ENCODE measurements at regions not wholly inside any gene's neighbourhood (a gene's known extent, or its start where the extent isn't known, plus 50 kb on each side); places are given as distances from the start of the nearest gene placed in this dataset.
"Not testable (repeated sequence)": the region's sequence is repeated elsewhere in the genome, so short reads cannot be mapped to it uniquely, and the experiment has no call there.

DNA sequence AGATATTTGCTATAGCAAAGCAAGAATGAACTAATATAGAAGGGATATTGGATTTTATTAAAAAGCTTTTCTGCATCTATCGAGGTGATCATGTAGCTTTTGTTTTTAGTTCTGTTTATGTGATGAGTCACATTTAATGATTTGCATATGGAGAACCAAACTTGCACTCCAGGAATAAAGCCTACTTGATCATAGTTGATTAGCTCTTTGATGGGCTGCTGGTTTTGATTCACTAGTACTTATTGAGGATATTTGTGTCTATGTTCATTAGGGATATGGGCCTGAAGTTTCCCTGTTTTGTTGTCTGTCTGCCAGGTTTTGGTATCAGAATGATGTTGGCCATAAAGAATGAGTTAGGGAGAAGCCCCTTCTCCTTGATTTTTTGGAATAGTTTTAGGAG lies 310.7 kb downstream of the ARPP21 start:
- DNase-seq, result no peak

DNA sequence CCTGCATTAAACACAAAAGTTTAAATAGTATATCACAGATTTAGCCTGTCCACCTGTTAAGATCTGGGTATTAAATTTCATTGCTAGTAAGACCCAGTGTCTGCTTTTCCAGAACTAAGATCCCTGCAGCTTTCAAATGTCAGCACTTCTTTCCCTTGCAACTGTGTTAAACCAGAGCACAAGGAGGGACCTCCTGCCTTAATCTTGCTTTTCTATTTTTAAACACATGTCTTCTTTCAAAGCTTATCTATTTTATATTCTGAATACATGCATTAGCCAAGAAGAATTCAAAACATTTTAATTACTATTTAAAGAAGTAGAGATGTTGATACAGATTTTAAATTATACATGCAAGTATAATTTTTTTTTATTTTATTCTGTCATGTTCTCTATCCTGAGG lies 315.1 kb downstream of the ARPP21 start:
- no peak for DNase-seq

DNA sequence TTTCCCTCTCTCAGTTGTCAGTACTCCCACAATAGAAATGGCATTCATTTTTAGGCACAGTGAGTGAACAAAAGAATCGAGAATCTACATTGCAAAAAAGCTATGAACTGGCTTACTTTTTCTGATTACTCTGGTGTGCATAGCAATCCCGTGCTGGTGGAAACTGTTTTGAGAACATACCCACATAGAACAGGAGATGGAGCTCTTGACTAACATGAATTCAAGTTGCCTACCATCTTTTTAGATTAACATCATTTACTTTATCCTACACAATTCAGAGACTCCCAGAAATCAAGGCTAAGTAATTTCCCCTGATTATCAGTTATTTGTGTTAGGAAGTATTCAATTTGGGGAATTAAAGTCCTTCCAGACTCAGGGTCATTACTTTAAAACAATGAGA lies 326.6 kb downstream of the ARPP21 start:
- DNase-seq, result no peak

DNA sequence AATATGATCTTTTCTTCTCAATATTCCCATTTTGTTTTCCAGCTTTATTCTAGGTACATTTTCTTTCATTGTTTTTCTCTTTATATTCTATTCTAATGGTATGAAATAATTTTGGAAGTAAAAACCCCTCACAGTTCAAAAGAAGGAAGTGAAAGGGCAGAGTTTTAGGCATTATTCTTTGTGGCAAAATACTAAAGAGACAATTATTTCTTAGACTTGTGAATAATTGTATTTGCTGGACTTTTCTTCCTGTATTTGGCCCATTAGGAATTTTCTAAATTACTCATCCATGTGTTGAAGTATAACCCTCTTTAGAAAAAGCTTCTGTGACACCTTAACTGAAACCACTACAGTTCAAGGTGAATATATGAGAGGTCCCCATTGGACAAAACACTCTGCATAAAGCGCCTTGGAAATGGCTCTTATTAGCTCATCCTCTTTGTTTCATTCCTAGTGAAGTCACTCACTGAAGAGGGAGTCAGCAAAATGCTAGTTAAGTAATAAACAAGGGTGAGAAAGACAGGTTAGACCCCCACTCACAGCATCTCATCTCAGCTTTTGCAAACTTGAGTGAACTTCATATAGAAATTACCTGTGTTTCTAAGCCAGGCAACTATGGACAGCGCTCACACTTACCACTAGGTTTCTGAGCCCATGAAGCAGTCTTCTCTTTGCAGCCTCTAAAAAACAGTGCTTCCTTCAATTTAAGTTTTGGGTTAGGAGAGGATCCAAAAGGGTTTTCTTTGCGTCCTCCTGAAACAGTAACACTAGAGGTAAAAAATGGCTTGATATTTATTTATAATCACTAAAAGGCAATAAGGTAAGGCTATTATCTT lies 327.5 kb downstream of the ARPP21 start:
- DNase-seq, result no peak

DNA sequence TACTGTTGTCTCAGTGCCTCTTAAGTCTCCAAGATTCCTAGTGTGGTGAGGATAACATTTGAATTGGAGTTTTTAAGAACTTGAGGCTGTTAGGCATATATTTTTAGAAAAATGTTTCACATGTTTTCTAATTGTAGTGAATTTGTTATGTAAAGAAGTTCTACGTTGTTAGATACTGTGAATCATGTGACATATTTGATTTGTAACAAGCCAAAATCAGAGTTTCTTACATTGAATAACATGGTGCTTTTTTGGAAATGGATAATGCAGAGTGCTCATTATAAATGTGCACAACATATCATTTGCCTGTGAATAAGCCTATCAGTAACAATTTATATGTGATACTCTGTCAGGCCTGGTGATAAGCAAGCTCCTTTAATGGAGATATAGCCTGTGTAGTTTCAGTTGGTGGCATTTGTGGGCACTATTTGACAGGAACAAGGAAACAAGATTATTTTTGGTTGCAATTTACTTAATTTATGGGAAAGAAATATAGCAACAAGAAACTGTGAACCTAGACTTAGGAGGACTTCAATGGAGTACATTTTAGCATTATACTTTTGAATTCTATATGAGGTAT lies 328.8 kb downstream of the ARPP21 start:
- DNase-seq, result no peak

DNA sequence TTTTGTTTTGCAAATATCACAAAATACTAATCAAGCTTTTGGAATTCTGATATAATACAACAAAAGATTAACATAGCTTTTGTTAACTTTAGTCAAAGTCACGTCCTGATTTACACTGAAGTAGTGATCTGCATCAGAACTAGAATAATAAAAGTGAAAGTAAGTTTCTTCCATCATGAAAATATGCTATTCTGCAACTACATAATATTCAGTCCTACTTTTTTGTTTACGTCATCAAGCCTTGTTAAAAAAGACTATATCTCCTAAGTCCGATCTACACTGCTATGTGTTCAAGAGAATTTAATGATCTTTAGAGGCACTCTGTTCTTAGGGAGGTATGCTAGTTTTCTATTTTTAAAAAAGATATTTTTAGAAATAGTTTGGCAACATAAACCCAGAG lies 330.1 kb downstream of the ARPP21 start:
- no peak for DNase-seq

DNA sequence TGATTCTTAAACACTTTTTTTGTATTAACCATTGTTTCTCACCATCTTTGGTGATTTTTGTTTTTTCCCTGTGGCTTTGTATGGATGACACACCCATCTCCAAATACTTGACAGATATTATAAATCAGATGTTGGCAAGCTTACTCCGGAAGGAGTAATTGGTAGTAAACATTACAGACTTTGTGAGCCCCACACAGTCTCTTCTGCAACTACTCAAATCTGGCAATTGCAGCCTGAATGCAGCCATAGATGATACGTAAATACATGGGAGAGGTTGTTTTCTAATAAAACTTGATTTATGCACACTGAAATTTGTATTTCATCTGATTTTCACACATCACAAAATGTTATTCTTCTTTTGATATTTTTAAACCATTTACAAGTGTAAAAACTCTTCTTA lies 331.5 kb downstream of the ARPP21 start:
- no peak for DNase-seq

DNA sequence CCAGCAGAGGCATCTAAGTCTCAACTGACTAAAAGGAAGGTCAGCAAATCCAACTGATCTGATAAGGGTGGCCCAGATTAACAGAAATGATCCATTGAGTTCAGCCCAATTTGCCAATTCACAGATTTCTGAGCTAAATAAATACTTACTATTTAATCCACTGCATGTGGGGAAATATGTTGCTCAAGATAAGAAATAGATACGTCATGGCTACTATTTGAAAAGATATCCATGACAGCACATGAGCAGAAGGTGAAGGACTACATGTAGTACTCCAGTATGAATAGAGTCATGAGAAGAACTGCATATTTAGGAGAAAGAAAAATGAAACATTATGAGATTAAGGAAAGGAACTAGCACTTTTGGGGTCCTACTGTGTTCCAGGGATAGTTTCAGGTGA lies 332.4 kb downstream of the ARPP21 start:
- no peak for DNase-seq

DNA sequence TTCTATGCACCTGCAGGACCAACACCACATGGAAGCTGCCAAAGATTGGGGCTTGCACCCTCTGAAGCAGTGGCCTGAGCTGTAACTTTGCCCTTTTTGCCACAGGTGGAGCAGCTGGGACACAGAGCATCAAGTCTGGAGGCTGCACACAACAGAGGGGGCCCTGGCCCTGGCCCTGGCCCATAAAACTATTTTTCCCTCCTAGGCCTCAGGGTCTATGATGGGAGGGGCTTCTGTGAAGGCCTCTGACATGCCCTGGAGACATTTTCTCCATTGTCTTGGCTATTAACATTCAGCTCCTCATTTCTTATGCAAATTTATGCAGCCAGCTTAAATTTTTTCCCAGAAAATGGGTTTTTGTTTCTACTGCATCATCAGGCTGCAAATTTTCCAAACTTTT lies 335.5 kb downstream of the ARPP21 start:
- no peak for DNase-seq

DNA sequence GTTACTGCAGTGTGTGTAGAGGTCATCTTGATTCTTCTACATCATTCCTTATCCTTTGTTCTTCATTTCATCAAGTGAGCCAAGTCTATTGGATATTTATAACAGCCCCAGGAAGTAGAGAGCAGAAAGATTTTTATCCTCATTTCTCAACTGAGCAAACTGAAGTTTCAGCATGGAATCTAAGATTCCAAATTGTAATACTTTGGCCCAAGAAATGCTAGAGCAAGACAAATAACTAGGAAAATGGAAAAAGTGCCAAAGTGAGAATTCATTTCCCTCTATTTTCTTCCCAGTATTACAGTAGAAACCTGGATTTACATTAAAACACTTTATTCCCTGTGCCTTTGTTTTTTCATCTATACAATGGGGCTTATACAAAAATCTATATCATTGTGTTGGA lies 346.8 kb downstream of the ARPP21 start:
- DNase-seq, result no peak

DNA sequence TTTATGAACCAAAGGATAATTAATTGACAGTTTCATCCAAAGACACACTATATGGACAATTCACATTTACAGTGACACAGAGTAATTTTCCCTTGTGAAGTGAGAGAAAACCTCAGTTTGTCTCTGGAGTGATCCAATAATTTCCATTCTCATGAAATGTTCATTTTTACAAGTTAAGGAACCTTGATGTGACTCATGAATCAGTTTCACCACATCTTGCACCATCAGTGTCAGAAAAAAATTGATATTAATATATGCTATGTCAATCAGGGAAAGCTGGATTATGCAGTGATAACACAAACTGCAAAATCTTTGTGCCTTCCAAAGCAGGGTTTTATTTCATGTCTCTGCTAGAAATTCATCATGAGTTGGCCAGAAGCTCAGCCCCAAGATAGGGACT lies 348.1 kb downstream of the ARPP21 start:
- no peak for DNase-seq

DNA sequence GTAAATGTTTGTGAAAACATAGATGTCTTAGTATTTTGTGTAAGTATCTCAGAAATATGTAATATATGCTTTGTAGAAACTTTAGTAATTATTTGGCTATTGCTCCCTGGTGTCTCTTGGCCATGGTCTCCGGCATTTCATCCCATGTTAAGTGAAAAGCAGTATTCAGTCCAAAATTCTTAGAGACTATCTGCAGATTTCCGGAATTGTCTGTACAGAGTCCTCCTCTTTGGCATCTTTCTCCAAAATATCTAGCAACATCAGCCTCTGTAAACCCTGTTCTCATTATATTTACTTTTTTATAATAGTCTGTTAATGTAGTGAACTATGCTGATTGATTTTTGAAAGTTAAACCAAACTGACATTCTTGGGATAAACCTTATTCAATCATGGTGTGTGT lies 352.7 kb downstream of the ARPP21 start:
- no peak for DNase-seq

DNA sequence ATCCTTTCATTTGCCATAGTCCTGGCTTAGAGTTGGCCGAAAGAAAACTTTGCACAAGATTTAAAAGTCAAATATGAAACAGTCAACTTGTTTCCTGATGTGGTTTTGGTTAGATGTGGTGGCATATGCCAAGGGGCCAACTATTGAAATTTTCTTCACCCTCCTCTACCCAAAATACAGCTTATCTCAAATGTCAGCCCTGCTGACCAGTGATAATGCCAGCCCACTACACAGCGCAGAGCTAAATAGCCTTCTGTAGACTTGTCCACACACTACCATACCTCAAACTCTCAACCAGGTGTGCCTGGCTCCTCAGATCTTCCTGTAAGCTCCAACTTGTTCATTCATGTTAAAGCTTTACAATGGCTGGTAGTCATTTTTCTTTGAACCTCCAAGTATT lies 368.5 kb upstream of the STAC start:
- no peak for DNase-seq

DNA sequence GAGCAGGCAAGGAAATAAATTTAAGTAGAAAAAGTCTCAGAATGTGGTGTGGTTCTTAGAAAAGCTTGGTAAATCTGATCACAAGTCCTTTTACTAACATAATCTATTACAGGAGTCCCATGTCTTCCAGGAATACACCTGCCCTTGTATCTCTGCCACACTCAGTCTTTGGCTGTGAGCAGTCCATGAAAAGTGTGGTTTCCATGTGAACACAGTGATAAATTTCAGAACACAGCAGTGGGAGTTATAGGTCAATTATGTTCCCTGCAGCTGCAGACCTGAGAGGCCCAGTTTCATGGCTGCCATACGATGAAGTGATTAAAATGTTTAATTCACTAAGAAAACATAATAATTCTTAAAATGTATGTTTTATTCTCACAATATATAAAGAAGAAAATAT lies 366.9 kb upstream of the STAC start:
- DNase-seq, result no peak

DNA sequence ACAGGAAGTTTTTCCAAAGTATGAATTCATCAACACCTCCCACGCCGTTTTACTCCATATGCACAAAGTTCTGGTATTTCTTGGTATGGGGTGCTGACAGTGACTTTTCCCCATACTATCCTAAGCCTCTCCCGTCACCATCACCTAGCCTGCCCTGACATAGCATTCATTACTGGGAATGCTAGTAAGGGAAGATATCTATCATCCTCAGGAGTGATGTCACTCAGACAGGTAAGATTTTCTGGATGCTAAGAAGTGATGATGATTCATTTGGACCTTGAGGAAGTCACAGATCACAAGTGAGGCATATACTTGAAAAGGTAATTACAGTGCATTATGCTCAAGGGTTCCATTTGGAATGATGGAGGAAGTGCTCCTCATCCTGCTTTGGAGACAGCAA lies 355.1 kb upstream of the STAC start:
- DNase-seq, result no peak

DNA sequence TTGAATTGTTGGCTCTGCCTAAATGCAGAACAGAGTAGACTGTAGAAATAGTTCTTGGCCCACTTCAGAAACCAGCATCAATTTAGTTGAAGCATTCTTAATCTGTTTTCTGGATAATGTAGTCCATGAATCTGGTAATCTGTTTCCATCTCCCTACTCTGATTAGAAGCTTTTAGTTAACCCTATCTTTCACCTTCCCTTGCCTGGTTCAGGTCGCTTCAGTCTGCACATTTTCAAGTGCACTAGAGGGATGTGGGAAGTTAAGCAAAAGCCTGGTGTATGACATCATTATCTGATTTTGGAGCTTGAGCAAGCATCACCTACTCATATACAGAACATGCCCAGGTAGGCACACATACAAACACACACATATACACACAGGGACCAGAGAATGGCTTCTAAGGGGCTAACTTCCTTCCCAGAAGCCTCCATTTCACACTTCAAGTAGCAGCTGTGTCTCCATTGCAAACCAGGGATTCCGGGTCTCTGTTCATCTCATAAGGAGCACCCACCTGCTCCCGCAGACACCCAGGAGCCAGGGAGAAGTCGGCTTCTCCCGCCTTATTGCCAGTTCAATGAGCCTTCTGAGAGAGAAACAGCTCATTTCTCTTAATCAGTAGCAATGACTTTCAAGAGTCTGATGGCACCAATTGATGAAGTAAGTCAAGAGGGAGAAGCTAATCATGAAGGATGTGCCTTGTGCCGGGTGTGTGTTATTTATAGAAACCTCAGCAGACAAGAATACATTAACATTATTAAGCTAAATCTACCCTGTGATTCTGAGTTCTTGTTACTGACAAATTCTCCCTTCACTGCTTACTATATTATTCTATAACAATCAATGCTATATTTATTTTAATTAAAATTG lies 347.9 kb upstream of the STAC start:
- no peak for DNase-seq

DNA sequence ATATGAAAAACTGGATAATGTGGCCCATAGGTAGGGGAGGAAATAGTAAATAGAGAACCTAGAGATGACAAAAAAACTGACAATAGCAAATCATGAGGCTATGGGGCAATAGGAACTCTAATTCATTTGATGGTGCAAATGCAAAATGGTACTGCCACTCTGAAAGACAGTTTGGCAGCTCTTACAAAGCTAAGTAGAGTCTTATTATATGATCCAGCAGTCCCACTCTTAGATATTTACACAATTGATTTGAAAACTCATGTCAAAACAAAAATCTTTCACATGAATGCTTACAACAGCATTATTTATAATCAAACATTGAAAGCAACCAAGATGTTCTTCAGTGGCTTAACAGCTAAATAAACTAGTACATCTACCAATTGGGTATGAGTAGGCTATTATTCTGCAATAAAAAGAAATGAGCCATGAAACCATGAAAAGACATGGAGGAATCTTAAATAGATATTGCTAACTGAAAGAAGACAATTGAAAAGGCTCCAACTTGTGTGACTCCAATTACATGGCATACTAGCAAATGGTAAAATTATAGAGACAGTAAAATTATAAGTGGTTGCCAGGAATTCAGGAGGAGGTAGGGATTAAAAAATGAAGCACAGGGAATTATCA lies 321.8 kb upstream of the STAC start:
- DNase-seq, result no peak

DNA sequence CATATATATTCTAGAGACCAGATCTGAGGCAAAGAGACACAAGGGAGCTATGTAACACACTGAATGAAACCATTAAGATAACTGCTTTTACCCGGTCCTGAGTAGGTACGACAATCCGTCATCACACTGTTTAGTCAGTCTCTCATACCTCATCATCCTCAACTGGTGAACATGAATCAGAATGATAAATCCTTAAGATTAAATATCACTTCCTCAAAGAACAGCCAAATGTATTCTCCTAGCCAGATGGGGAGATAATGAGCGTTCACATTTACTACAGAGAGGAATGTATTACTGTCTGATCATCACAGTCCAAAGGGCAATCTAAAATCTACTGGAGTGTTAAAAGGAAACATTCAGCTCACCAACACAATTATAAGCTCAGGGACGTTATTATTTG lies 319.4 kb upstream of the STAC start:
- DNase-seq, result no peak

DNA sequence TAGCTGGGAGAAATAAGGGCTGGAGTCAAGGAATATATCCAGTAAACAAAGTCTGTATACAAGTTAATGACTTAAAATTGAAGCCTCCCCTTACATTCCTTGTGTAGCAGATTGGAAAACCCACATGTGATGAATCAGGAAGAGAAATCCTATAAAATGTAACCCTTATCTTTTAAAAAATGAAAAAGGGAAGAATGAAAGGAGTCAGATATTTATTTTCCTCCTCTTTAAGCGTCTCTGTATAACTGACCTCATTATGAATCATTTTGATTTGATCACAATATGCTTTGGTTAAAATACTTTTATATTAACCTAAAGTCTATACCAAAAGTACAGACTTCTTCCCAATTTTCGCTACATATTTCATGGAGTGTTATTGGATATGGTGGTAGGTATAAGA lies 316.3 kb upstream of the STAC start:
- DNase-seq, result no peak

DNA sequence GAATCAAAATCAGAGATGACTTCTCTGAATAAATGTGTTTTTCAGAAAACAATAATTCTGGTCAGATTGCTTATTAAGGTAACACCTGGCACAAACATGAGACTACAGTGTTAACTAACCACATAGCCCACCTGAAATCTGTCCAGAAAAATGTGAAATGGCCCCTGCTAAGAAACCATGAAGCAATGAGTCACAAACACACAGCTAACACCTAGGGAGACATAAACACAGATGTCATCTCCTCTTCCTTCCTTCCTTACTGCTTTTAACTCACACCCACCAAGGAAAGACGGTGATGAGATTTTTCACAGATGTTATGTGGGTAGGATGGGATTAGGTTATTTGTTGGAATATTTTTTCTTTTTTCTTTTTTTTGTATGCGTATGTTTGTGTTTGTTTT lies 315.0 kb upstream of the STAC start:
- DNase-seq, result no peak

DNA sequence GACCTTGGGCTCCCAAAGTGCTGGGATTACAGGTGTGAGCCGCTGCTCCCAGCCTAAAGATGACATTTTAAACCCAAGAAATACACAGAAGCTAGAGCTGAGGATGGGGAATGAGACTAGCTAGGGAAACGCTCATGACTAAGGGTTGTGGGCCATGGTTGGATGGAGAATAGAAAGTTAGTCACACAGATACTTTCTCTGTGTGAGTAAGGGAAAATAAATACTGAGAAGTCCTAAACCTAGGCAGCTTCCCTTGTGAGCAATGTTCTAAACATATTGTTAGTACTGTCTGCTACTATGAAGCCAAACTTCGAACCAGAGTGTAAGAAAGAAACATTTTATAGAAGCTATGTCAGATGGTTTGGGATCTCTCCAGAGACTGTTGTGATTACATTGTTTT lies 304.8 kb upstream of the STAC start:
- no peak for DNase-seq

DNA sequence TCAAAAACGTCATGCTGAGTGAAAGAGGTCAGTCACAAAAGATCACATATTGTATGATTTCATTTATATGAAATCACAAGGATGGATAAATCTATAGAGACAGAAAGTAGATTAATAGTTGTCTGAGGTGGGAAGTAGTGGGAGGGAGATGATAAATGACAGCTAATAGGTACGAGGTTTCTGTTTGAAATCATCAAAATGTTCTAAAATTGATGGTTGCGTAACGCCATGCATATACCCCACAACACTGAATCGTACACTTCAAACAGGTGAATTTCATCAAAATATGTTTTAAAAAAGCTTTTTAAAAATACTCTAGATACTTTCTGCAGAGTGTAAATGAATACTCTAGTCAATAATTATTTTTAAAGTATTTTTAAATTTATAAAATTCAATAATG lies 303.0 kb upstream of the STAC start:
- DNase-seq, result no peak

DNA sequence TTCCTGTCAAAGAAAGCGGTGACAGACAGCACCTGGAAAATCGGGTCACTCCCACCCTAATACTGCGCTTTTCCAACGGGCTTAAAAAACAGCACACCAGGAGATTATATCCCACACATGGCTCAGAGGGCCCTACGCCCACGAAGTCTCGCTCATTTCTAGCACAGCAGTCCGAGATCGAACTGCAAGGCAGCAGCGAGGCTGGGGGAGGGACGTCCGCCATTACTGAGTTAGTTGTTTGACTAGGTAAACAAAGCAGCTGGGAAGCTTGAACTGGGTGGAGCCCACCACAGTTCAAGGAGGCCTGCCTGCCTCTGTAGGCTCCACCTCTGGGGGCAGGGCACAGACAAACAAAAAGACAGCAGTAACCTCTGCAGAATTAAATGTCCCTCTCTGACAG lies 297.3 kb upstream of the STAC start:
- DNase-seq, result not testable (repeated sequence)
